GM23338 (cell line): ENCODE measurements at regions not wholly inside any gene's neighbourhood (a gene's known extent, or its start where the extent isn't known, plus 50 kb on each side); places are given as distances from the start of the nearest gene placed in this dataset.

Experiments
- ATAC-seq: fragments of 200-7000 bp; cut with Tn5 transposase; 3 replicates; pipeline ENCODE4 v1.9.1; 2020
- DNase-seq: peaks from one replicate; pipeline ENCODE4 v3.0.0-alpha.2; 2015; ENCODE audit warnings: low spot score
- H2AFZ ChIP-seq: fragments of 200-600 bp; sonication (generic); 2 replicates; pipeline ENCODE4 v1.8.0; 2016; ENCODE audit warnings: antibody characterized with exemption, mild to moderate bottlenecking, moderate library complexity
- H3F3A ChIP-seq: fragments of 200-600 bp; sonication (generic); replicated peaks from 2 replicates; pipeline ENCODE4 v1.8.0; 2017; ENCODE audit warnings: antibody characterized with exemption, mixed run types, low read depth
- H3K27ac ChIP-seq: fragments of 200-600 bp; sonication (generic); 2 replicates; pipeline ENCODE4 v1.6.1; 2016; ENCODE audit warnings: low read depth
- H3K27me3 ChIP-seq: fragments of 200-600 bp; sonication (generic); 2 replicates; pipeline ENCODE4 v1.8.0; 2016; ENCODE audit warnings: mild to moderate bottlenecking, mixed run types, moderate library complexity; ENCODE audit not compliant: insufficient read depth
- H3K36me3 ChIP-seq: fragments of 200-600 bp; sonication (generic); 2 replicates; pipeline ENCODE4 v1.8.0; 2016; ENCODE audit warnings: mild to moderate bottlenecking; ENCODE audit not compliant: insufficient read depth
- H3K4me1 ChIP-seq: fragments of 200-600 bp; sonication (generic); 2 replicates; pipeline ENCODE4 v1.8.0; 2016; ENCODE audit warnings: mild to moderate bottlenecking, moderate library complexity; ENCODE audit not compliant: insufficient read depth
- H3K4me2 ChIP-seq: fragments of 200-600 bp; sonication (generic); 2 replicates; pipeline ENCODE4 v1.7.1; 2017; ENCODE audit warnings: mixed run types
- H3K4me3 ChIP-seq: fragments of 200-600 bp; sonication (generic); 2 replicates; pipeline ENCODE4 v1.6.1; 2016; ENCODE audit warnings: mixed run types
- H3K79me2 ChIP-seq: fragments of 200-600 bp; sonication (generic); replicated peaks from 2 replicates; pipeline ENCODE4 v1.8.0; 2017; ENCODE audit warnings: mild to moderate bottlenecking; ENCODE audit not compliant: insufficient read depth
- H3K9me2 ChIP-seq: fragments of 200-600 bp; sonication (generic); 2 replicates; pipeline ENCODE4 v1.8.0; 2017; ENCODE audit not compliant: insufficient read depth
- H4K20me1 ChIP-seq: fragments of 200-600 bp; sonication (generic); replicated peaks from 2 replicates; pipeline ENCODE4 v1.8.0; 2017; ENCODE audit warnings: mild to moderate bottlenecking; ENCODE audit not compliant: insufficient read depth
- H3K27ac Mint-ChIP-seq: 2 replicates; pipeline ENCODE4 v1.8.0; 2020; ENCODE audit warnings: inconsistent platforms, mild to moderate bottlenecking, moderate library complexity, mixed read lengths
- H3K27me3 Mint-ChIP-seq: 3 replicates; pipeline ENCODE4 v1.8.0; 2022; ENCODE audit warnings: low read depth, mild to moderate bottlenecking, moderate library complexity, mixed read lengths, inconsistent platforms; ENCODE audit not compliant: insufficient read depth, poor library complexity
- H3K36me3 Mint-ChIP-seq: 3 replicates; pipeline ENCODE4 v1.8.0; 2021; ENCODE audit warnings: low read depth, mild to moderate bottlenecking, inconsistent platforms, moderate library complexity, mixed read lengths
- H3K4me1 Mint-ChIP-seq: 3 replicates; pipeline ENCODE4 v1.8.0; 2020; ENCODE audit warnings: mild to moderate bottlenecking, inconsistent platforms, mixed read lengths
- H3K4me3 Mint-ChIP-seq: 3 replicates; pipeline ENCODE4 v1.8.0; 2021; ENCODE audit warnings: moderate library complexity, mild to moderate bottlenecking, inconsistent platforms, mixed read lengths
- H3K9me3 Mint-ChIP-seq: 3 replicates; pipeline ENCODE4 v1.8.0; 2020; ENCODE audit warnings: moderate library complexity, mild to moderate bottlenecking, inconsistent platforms, mixed read lengths
- CREB1 ChIP-seq: fragments of 250-450 bp; sonication (Bioruptor Pico); IDR thresholded peaks from 2 replicates; pipeline ENCODE4 v1.5.0; 2020; ENCODE audit warnings: low read depth, mild to moderate bottlenecking, moderate library complexity
- ETS1 ChIP-seq: IDR thresholded peaks from 2 replicates; pipeline ENCODE4 v1.6.1; 2016; ENCODE audit warnings: antibody characterized with exemption
- EZH2 ChIP-seq: fragments of 200-600 bp; sonication (generic); IDR thresholded peaks from one replicate; pipeline ENCODE4 v1.8.0; 2017; ENCODE audit warnings: antibody characterized with exemption, mild to moderate bottlenecking, low read depth; ENCODE audit not compliant: unreplicated experiment
- EZH2phosphoT487 ChIP-seq: fragments of 200-600 bp; sonication (generic); IDR thresholded peaks from one replicate; pipeline ENCODE4 v1.8.1; 2018; ENCODE audit warnings: antibody characterized with exemption; ENCODE audit not compliant: unreplicated experiment
- JUNB ChIP-seq: IDR thresholded peaks from one replicate; pipeline ENCODE4 v1.6.1; 2016; ENCODE audit warnings: antibody characterized with exemption; ENCODE audit not compliant: unreplicated experiment
- NANOG ChIP-seq: IDR thresholded peaks from 2 replicates; pipeline ENCODE4 v1.6.1; 2016; ENCODE audit warnings: antibody characterized with exemption, borderline replicate concordance
- POLR2AphosphoS5 ChIP-seq: IDR thresholded peaks from 2 replicates; pipeline ENCODE4 v1.6.1; 2016; ENCODE audit warnings: antibody characterized with exemption, low read depth
- STAT1 ChIP-seq: IDR thresholded peaks from one replicate; pipeline ENCODE4 v1.6.1; 2016; ENCODE audit warnings: antibody characterized with exemption; ENCODE audit not compliant: unreplicated experiment
- ZNF114 ChIP-seq: fragments of 250-450 bp; sonication (Bioruptor Pico); IDR thresholded peaks from 2 replicates; pipeline ENCODE4 v1.5.0; 2020; ENCODE audit warnings: mild to moderate bottlenecking, moderate library complexity
- ZNF331 ChIP-seq: fragments of 250-450 bp; sonication (Bioruptor Pico); IDR thresholded peaks from 2 replicates; pipeline ENCODE4 v1.5.0; 2020; ENCODE audit warnings: low read depth, mild to moderate bottlenecking, moderate library complexity
- ZNF462 ChIP-seq: fragments of 250-450 bp; sonication (Bioruptor Pico); IDR thresholded peaks from 2 replicates; pipeline ENCODE4 v1.5.0; 2020; ENCODE audit warnings: mild to moderate bottlenecking, moderate library complexity
- TF ChIP-seq, protein P1 (sequence below), 2 experiments: fragments of 200-600 bp in 1 of 2; sonication (generic) in 1 of 2; conservative IDR thresholded peaks; 2 replicates each; pipeline versions ENCODE4 v1.5.1 to v1.6.1; 2016 to 2017; ENCODE audit warnings: antibody characterized with exemption in 2 of 2, low read depth in 2 of 2, mild to moderate bottlenecking in 2 of 2, moderate library complexity in 1 of 2

GRCh38 chr17:34198519-34198918, 56.6 kb upstream of the CCL2 start:
- Histone ChIP-seq H3F3A (no peaks in the 10 kb centered on the region), H2AFZ (no peak overlapping the region), H4K20me1 (no peaks in the 10 kb centered on the region), H3K4me3 (no peak overlapping the region), H3K4me1 (no peaks in the 10 kb centered on the region), H3K36me3 (no peaks in the 10 kb centered on the region), H3K27ac (no peak overlapping the region), H3K9me2 (no peaks in the 10 kb centered on the region), H3K4me2 (no peak overlapping the region), H3K79me2 (no peaks in the 10 kb centered on the region), H3K27me3 (no peaks in the 10 kb centered on the region)
- Mint-ChIP-seq H3K9me3 (peaks cover 5% of the 10 kb centered on the region; the same call in 2 of the 3 replicates), H3K36me3 (no peaks in the 10 kb centered on the region), H3K27ac (no peak overlapping the region), H3K4me1 (peaks cover 5% of the 10 kb centered on the region; the same call in 2 of the 3 replicates), H3K4me3 (no peak overlapping the region), H3K27me3 (no peaks in the 10 kb centered on the region)
- TF ChIP-seq ZNF114 (CRISPR knock-in tag) (no peak), EZH2phosphoT487 (no peak), ETS1 (no peak), STAT1 (no peak), POLR2AphosphoS5 (no peak), JUNB (no peak), ZNF331 (CRISPR knock-in tag) (no peak), NANOG (no peak), CREB1 (CRISPR knock-in tag) (no peak), EZH2 (no peak)
- TF ChIP-seq, protein P1, sequence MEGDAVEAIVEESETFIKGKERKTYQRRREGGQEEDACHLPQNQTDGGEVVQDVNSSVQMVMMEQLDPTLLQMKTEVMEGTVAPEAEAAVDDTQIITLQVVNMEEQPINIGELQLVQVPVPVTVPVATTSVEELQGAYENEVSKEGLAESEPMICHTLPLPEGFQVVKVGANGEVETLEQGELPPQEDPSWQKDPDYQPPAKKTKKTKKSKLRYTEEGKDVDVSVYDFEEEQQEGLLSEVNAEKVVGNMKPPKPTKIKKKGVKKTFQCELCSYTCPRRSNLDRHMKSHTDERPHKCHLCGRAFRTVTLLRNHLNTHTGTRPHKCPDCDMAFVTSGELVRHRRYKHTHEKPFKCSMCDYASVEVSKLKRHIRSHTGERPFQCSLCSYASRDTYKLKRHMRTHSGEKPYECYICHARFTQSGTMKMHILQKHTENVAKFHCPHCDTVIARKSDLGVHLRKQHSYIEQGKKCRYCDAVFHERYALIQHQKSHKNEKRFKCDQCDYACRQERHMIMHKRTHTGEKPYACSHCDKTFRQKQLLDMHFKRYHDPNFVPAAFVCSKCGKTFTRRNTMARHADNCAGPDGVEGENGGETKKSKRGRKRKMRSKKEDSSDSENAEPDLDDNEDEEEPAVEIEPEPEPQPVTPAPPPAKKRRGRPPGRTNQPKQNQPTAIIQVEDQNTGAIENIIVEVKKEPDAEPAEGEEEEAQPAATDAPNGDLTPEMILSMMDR (conservative IDR thresholded peaks at IDR 0.05; ENCODE audit: low read depth in 2 of 2): no peak
- DNase-seq: no peak
- ATAC-seq: no peak

GRCh38 chr17:34199454-34199853, 55.6 kb upstream of the CCL2 start:
- no peak; the same call in 2 of the 3 replicates for ATAC-seq
- H3K4me1 Mint-ChIP-seq: peaks cover 2% of the 10 kb centered on the region; the same call in 2 of the 3 replicates
- no peak for TF ChIP-seq ZNF462 (CRISPR knock-in tag)
- no peak for TF ChIP-seq ZNF331 (CRISPR knock-in tag)
- TF ChIP-seq JUNB: no peak
- TF ChIP-seq NANOG: no peak
- TF ChIP-seq EZH2phosphoT487: no peak

More at GRCh38 chr17:34199454-34199853, 55.6 kb upstream of the CCL2 start:
- Histone ChIP-seq H3K4me1 (no peaks in the 10 kb centered on the region), H3K4me2 (no peak overlapping the region), H3K27me3 (no peaks in the 10 kb centered on the region), H3K79me2 (no peaks in the 10 kb centered on the region), H3K4me3 (no peak overlapping the region), H3K27ac (no peak overlapping the region), H3F3A (no peaks in the 10 kb centered on the region), H4K20me1 (no peaks in the 10 kb centered on the region), H3K36me3 (no peaks in the 10 kb centered on the region), H2AFZ (peak overlapping the region; percentile 35; the same call in 1 of the 2 replicates), H3K9me2 (no peaks in the 10 kb centered on the region)
- H3K27ac Mint-ChIP-seq: no peak overlapping the region
- DNase-seq: no peak
- H3K9me3 Mint-ChIP-seq: peaks cover 5% of the 10 kb centered on the region; the same call in 2 of the 3 replicates
- H3K27me3 Mint-ChIP-seq: no peaks in the 10 kb centered on the region
- no peaks in the 10 kb centered on the region for H3K36me3 Mint-ChIP-seq
- no peak overlapping the region for H3K4me3 Mint-ChIP-seq
